Peyer's patch (tissue), 4 donors: ENCODE measurements at regions not wholly inside any gene's neighbourhood (a gene's known extent, or its start where the extent isn't known, plus 50 kb on each side); places are given as distances from the start of the nearest gene placed in this dataset.

Source experiments
- CTCF ChIP-seq, 6 experiments: fragments of 450-650 bp in 4 of 6; fragments of 200-600 bp in 2 of 6; sonication (generic) in 1 of 6; IDR thresholded peaks; one replicate each; pipeline ENCODE4 v1.5.1; 2017 to 2019; ENCODE audit warnings: antibody characterized with exemption in 6 of 6, mild to moderate bottlenecking in 3 of 6, moderate library complexity in 1 of 6
- POLR2A ChIP-seq, 2 donors: fragments of 450-650 bp; IDR thresholded peaks; one replicate each; pipeline ENCODE4 v1.5.1; 2017; ENCODE audit warnings: antibody characterized with exemption in 2 of 2, mild to moderate bottlenecking in 2 of 2, moderate library complexity in 2 of 2

GRCh38 chr13:47216176-47216822, 319.4 kb upstream of the HTR2A start:
- TF ChIP-seq CTCF (IDR thresholded peaks at IDR 0.05) = no peak
- TF ChIP-seq POLR2A (IDR thresholded peaks at IDR 0.05) = no peak
